GM12891 (cell line): ENCODE measurements at regions not wholly inside any gene's neighbourhood (a gene's known extent, or its start where the extent isn't known, plus 50 kb on each side); places are given as distances from the start of the nearest gene placed in this dataset.

Source experiments
- POLR2A ChIP-seq: IDR thresholded peaks from 2 replicates; pipeline ENCODE4 v1.6.1; 2011; ENCODE audit warnings: low read depth, low read length, control low read depth
- POLR2AphosphoS5 ChIP-seq: IDR thresholded peaks from 2 replicates; pipeline ENCODE4 v1.6.1; 2011; ENCODE audit warnings: low read depth, low read length, control low read depth
- TAF1 ChIP-seq: IDR thresholded peaks from 2 replicates; pipeline ENCODE4 v1.6.1; 2011; ENCODE audit warnings: low read depth, low read length, control low read depth

- TF ChIP-seq POLR2AphosphoS5 (no peak), POLR2A (no peak), TAF1 (no peak)
Measured at GRCh38 chr2:136383167-136383566, 265.2 kb upstream of the CXCR4 start.
